PC-9 (cell line): ENCODE measurements at regions not wholly inside any gene's neighbourhood (a gene's known extent, or its start where the extent isn't known, plus 50 kb on each side); places are given as distances from the start of the nearest gene placed in this dataset.

Experiments used
- BruUV-seq: library from RNA; stranded (reverse); fragments of 400-500 nt; replicated peaks from 2 replicates; lab custom pipeline; 2021; lab: Mats Ljungman, UMichigan
- CTCF ChIA-PET: fragments of 300-600 bp; sonication (Branson Sonifier 250); formaldehyde crosslinking; loops from one replicate; lab custom pipeline; 2022; ENCODE audit warnings: antibody characterized with exemption; lab: Charles Lee
- POLR2A ChIA-PET: fragments of 300-600 bp; sonication (Branson Sonifier 250); formaldehyde crosslinking; loops from one replicate; lab custom pipeline; 2022; ENCODE audit warnings: antibody characterized with exemption; ENCODE audit not compliant: unreplicated experiment; lab: Charles Lee
- DNase-seq, 2 experiments: peaks; one replicate each; pipeline versions ENCODE4 v3.0.0 to v3.0.0-alpha.2; 2015 to 2022; ENCODE audit warnings: mixed read lengths in 1 of 2
- H2AFZ ChIP-seq: fragments of 200-600 bp; sonication (generic); 2 replicates; pipeline ENCODE4 v1.8.1; 2017; ENCODE audit warnings: antibody characterized with exemption
- H3F3A ChIP-seq: fragments of 200-600 bp; sonication (generic); 2 replicates; pipeline ENCODE4 v1.8.1; 2017; ENCODE audit warnings: antibody characterized with exemption, mild to moderate bottlenecking, low read depth; ENCODE audit not compliant: insufficient read depth
- H3K27ac ChIP-seq: fragments of 200-600 bp; sonication (generic); 2 replicates; pipeline ENCODE4 v1.6.1; 2016; ENCODE audit warnings: mixed run types
- H3K27me3 ChIP-seq: fragments of 200-600 bp; sonication (generic); 2 replicates; pipeline ENCODE4 v1.6.1; 2016; ENCODE audit warnings: low read depth, mixed run types; ENCODE audit not compliant: insufficient read depth
- H3K36me3 ChIP-seq: fragments of 200-600 bp; sonication (generic); 2 replicates; pipeline ENCODE4 v1.6.1; 2016; ENCODE audit warnings: low read depth, mixed run types
- H3K4me1 ChIP-seq: fragments of 200-600 bp; sonication (generic); replicated peaks from 2 replicates; pipeline ENCODE4 v1.6.1; 2016; ENCODE audit warnings: mixed run types; ENCODE audit not compliant: insufficient read depth
- H3K4me2 ChIP-seq: fragments of 200-600 bp; sonication (generic); 2 replicates; pipeline ENCODE4 v1.6.1; 2017; ENCODE audit warnings: mixed run types
- H3K4me3 ChIP-seq: fragments of 200-600 bp; sonication (generic); 2 replicates; pipeline ENCODE4 v1.6.1; 2016; ENCODE audit warnings: mixed run types
- H3K79me2 ChIP-seq: fragments of 200-600 bp; sonication (generic); 2 replicates; pipeline ENCODE4 v1.6.1; 2017; ENCODE audit warnings: low read depth, mixed run types
- H3K9me2 ChIP-seq: fragments of 200-600 bp; sonication (generic); 2 replicates; pipeline ENCODE4 v1.8.1; 2017; ENCODE audit warnings: mild to moderate bottlenecking; ENCODE audit not compliant: insufficient read depth
- H3K9me3 ChIP-seq: fragments of 200-600 bp; sonication (generic); 2 replicates; pipeline ENCODE4 v1.8.1; 2016; ENCODE audit warnings: low read depth; ENCODE audit not compliant: insufficient read depth
- H4K20me1 ChIP-seq: fragments of 200-600 bp; sonication (generic); 2 replicates; pipeline ENCODE4 v1.8.1; 2017; ENCODE audit not compliant: insufficient read depth
- EZH2 ChIP-seq: fragments of 200-600 bp; sonication (generic); IDR thresholded peaks from 2 replicates; pipeline ENCODE4 v1.8.0; 2017; ENCODE audit warnings: antibody characterized with exemption, low read depth
- intact Hi-C: fragments of 100-400 bp; cut with micrococcal nuclease; formaldehyde crosslinking; loops from one replicate; pipeline ENCODE4 v1.10.0; 2022; ENCODE audit not compliant: unreplicated experiment
- TF ChIP-seq, protein P1 (sequence below): fragments of 200-600 bp; sonication (generic); conservative IDR thresholded peaks from 2 replicates; pipeline ENCODE4 v1.6.1; 2017; ENCODE audit warnings: mixed run types, antibody characterized with exemption, mild to moderate bottlenecking, moderate library complexity

DNA sequence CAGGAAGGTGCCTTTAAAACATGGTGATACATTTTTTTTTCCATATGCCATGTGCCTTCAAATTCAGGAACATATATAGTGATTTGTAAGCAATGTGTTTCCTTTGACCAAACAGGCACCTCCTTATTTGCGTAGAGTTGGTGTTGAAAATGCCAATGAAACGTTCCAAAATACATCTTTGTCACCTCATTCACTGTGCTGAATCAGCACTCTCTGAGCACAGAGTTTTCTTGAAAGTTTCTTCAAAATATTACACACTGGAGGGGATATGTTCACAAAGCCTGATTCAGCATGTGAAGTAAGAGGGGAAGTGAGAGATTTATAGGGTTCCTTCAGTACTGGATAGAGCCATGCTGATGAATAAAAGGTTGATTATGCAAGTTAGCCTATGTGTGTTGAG lies 85.7 kb upstream of the PRR32 start:
- H3K36me3 ChIP-seq, result no peaks in the 10 kb centered on the region
- no peak overlapping the region for H3K27ac ChIP-seq
- H3K9me3 ChIP-seq, result no peaks in the 10 kb centered on the region
- no peaks in the 10 kb centered on the region for H3K4me1 ChIP-seq
- no peak overlapping the region for H3K4me3 ChIP-seq
- H3K27me3 ChIP-seq, result no peaks in the 10 kb centered on the region
- ChIA-PET POLR2A (no interaction called here), CTCF (no interaction called here)
- no peaks in the 10 kb centered on the region for H3F3A ChIP-seq
- no peaks in the 10 kb centered on the region for H3K79me2 ChIP-seq
- H4K20me1 ChIP-seq, result no peaks in the 10 kb centered on the region
- H3K9me2 ChIP-seq, result no peaks in the 10 kb centered on the region
- no TSS peak for BruUV-seq
- no peak for DNase-seq
- TF ChIP-seq, protein P1, sequence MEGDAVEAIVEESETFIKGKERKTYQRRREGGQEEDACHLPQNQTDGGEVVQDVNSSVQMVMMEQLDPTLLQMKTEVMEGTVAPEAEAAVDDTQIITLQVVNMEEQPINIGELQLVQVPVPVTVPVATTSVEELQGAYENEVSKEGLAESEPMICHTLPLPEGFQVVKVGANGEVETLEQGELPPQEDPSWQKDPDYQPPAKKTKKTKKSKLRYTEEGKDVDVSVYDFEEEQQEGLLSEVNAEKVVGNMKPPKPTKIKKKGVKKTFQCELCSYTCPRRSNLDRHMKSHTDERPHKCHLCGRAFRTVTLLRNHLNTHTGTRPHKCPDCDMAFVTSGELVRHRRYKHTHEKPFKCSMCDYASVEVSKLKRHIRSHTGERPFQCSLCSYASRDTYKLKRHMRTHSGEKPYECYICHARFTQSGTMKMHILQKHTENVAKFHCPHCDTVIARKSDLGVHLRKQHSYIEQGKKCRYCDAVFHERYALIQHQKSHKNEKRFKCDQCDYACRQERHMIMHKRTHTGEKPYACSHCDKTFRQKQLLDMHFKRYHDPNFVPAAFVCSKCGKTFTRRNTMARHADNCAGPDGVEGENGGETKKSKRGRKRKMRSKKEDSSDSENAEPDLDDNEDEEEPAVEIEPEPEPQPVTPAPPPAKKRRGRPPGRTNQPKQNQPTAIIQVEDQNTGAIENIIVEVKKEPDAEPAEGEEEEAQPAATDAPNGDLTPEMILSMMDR, result no peak
- TF ChIP-seq EZH2, result no peak
- intact Hi-C loops, result no loop called here
- H2AFZ ChIP-seq, result no peak overlapping the region
- no peak overlapping the region for H3K4me2 ChIP-seq
